Stomach (tissue), 8 donors: ENCODE measurements at regions not wholly inside any gene's neighbourhood (a gene's known extent, or its start where the extent isn't known, plus 50 kb on each side); places are given as distances from the start of the nearest gene placed in this dataset.

ENCODE experiments used
- DNase-seq, 2 donors: peaks; one replicate each; pipeline versions ENCODE4 v3.0.0 to v3.0.0-alpha.2; 2013 to 2019
- H3K27ac ChIP-seq, 5 donors: fragments of 200-600 bp in 4 of 5; sonication (generic) in 4 of 5; one replicate each; pipeline ENCODE4 v1.5.1; 2013 to 2019; ENCODE audit warnings: mild to moderate bottlenecking in 1 of 5, moderate library complexity in 1 of 5
- H3K27me3 ChIP-seq, 3 donors: fragments of 200-600 bp; sonication (generic); one replicate each; pipeline ENCODE4 v1.5.1; 2017 to 2019; ENCODE audit warnings: mixed run types in 1 of 3
- H3K36me3 ChIP-seq, 4 donors: fragments of 200-600 bp; sonication (generic); 1 replicate in 3 of 4; 2 replicates in 1 of 4; pipeline ENCODE4 v1.5.1; 2016 to 2019
- H3K4me1 ChIP-seq, 4 donors: fragments of 200-600 bp; sonication (generic); one replicate each; pipeline ENCODE4 v1.5.1; 2016 to 2019
- H3K4me3 ChIP-seq, 4 donors: fragments of 200-600 bp; sonication (generic) in 3 of 4; one replicate each; pipeline ENCODE4 v1.5.1; 2016 to 2019; ENCODE audit warnings: mild to moderate bottlenecking in 1 of 4
- H3K9me3 ChIP-seq, 4 donors: fragments of 200-600 bp; sonication (generic); one replicate each; pipeline ENCODE4 v1.5.1; 2016 to 2019
- CTCF ChIP-seq, 7 experiments: fragments of 450-650 bp in 4 of 7; fragments of 200-600 bp in 3 of 7; sonication (generic) in 3 of 7; IDR thresholded peaks; one replicate each; pipeline ENCODE4 v1.5.1; 2016 to 2019; ENCODE audit warnings: antibody characterized with exemption in 7 of 7, control low read depth in 2 of 7, mild to moderate bottlenecking in 1 of 7
- EP300 ChIP-seq: sonication (generic); formaldehyde crosslinking; IDR thresholded peaks from one replicate; pipeline ENCODE4 v1.6.1; 2017; ENCODE audit warnings: antibody characterized with exemption
- POLR2A ChIP-seq, 4 donors: fragments of 450-650 bp; IDR thresholded peaks; one replicate each; pipeline ENCODE4 v1.6.1; 2016; ENCODE audit warnings: antibody characterized with exemption in 4 of 4, control low read depth in 2 of 4, mild to moderate bottlenecking in 1 of 4, moderate library complexity in 1 of 4
- POLR2AphosphoS5 ChIP-seq, 3 donors: sonication (generic); formaldehyde crosslinking; IDR thresholded peaks; one replicate each; pipeline ENCODE4 v1.6.1; 2016; ENCODE audit warnings: antibody characterized with exemption in 3 of 3
- WGBS, 5 donors: extraction: QIAGEN DNeasy Blood & Tissue Kit in 3 of 5; methylation state at CpG; one replicate each; pipeline versions ENCODE4 v1.1.5 to v1.1.7; 2013 to 2018; 5-methylcytosine and 5-hydroxymethylcytosine counted together
- intact Hi-C: fragments of 100-400 bp; cut with DNase I; formaldehyde crosslinking; loops from one replicate; pipeline ENCODE4 v1.15.1; 2023; ENCODE audit warnings: low total_unique reads
- donor health status: healthy with polysubstance abuse.
- donor health status: Bipolar disorder and iron deficiency.
- donor health status: healthy.

- 89 to 95% (median 94%) methylated on average over 5 of the region's 5 CpGs for WGBS, 5 donors
These were observed 569.8 kb upstream of the NRXN1 start for GRCh38 chr2:51601706-51602105.

GRCh38 chr2:51597086-51597485 lies 565.2 kb upstream of the NRXN1 start:
- TF ChIP-seq POLR2AphosphoS5 (IDR thresholded peaks at IDR 0.05) (no peak), POLR2A (IDR thresholded peaks at IDR 0.05) (no peak), CTCF (IDR thresholded peaks at IDR 0.05) (no peak), EP300 (no peak)
- H3K27ac ChIP-seq = no peak overlapping the region
- peaks cover 0 to 19% (median 7%) of the 10 kb centered on the region in 4 donors for H3K9me3 ChIP-seq
- no peak overlapping the region for H3K4me3 ChIP-seq
- no peak for DNase-seq
- H3K4me1 ChIP-seq = no peaks in the 10 kb centered on the region
- H3K36me3 ChIP-seq = no peaks in the 10 kb centered on the region
- intact Hi-C loops = no loop called here
- H3K27me3 ChIP-seq = no peaks in the 10 kb centered on the region

More at GRCh38 chr2:51601706-51602105, 569.8 kb upstream of the NRXN1 start:
- peaks cover 0 to 38% (median 14%) of the 10 kb centered on the region in 4 donors for H3K9me3 ChIP-seq
- H3K4me3 ChIP-seq = no peak overlapping the region
- no peak overlapping the region for H3K27ac ChIP-seq
- no peak for TF ChIP-seq EP300
- no peak for TF ChIP-seq CTCF (IDR thresholded peaks at IDR 0.05)
- no peak for TF ChIP-seq POLR2AphosphoS5 (IDR thresholded peaks at IDR 0.05)
- TF ChIP-seq POLR2A (IDR thresholded peaks at IDR 0.05) = no peak
- H3K4me1 ChIP-seq = no peaks in the 10 kb centered on the region
- intact Hi-C loops = no loop called here
- no peaks in the 10 kb centered on the region for H3K36me3 ChIP-seq
- H3K27me3 ChIP-seq = no peaks in the 10 kb centered on the region
- no peak for DNase-seq

- Histone ChIP-seq H3K27ac (no peak overlapping the region), H3K27me3 (no peaks in the 10 kb centered on the region), H3K4me3 (no peak overlapping the region), H3K4me1 (no peaks in the 10 kb centered on the region), H3K36me3 (no peaks in the 10 kb centered on the region), H3K9me3 (peaks cover 0 to 11% (median 7%) of the 10 kb centered on the region in 4 donors)
- intact Hi-C loops = no loop called here
- no peak for DNase-seq
- no peak for TF ChIP-seq EP300
- TF ChIP-seq CTCF (IDR thresholded peaks at IDR 0.05) = no peak
- TF ChIP-seq POLR2AphosphoS5 (IDR thresholded peaks at IDR 0.05) = no peak
- TF ChIP-seq POLR2A (IDR thresholded peaks at IDR 0.05) = no peak
These were observed 563.9 kb upstream of the NRXN1 start for GRCh38 chr2:51595836-51596235.

- Histone ChIP-seq H3K9me3 (peaks cover 0 to 15% (median 4%) of the 10 kb centered on the region in 4 donors), H3K36me3 (no peaks in the 10 kb centered on the region), H3K27me3 (no peaks in the 10 kb centered on the region), H3K27ac (no peak overlapping the region), H3K4me3 (no peak overlapping the region), H3K4me1 (no peaks in the 10 kb centered on the region)
- 79 to 93% (median 89%) methylated on average over 22 of the region's 22 CpGs for WGBS, 5 donors
- intact Hi-C loops = no loop called here
- no peak for TF ChIP-seq CTCF (IDR thresholded peaks at IDR 0.05)
- no peak for TF ChIP-seq POLR2AphosphoS5 (IDR thresholded peaks at IDR 0.05)
- no peak for TF ChIP-seq POLR2A (IDR thresholded peaks at IDR 0.05)
- TF ChIP-seq EP300 = no peak
- no peak for DNase-seq
These were observed 549.8 kb upstream of the NRXN1 start for GRCh38 chr2:51581636-51582267.
